GM10266 (cell line): ENCODE measurements at regions not wholly inside any gene's neighbourhood (a gene's known extent, or its start where the extent isn't known, plus 50 kb on each side); places are given as distances from the start of the nearest gene placed in this dataset.

Experiments used
- DNase-seq: peaks from one replicate; pipeline ENCODE4 v3.0.0; 2012; ENCODE audit errors: extremely low spot score
- TF ChIP-seq, protein P1 (sequence below): IDR thresholded peaks from 2 replicates; pipeline ENCODE4 v1.5.1; 2012; ENCODE audit warnings: mild to moderate bottlenecking, low read depth; ENCODE audit not compliant: control insufficient read depth, insufficient read depth; ENCODE audit errors: missing control alignments

DNA sequence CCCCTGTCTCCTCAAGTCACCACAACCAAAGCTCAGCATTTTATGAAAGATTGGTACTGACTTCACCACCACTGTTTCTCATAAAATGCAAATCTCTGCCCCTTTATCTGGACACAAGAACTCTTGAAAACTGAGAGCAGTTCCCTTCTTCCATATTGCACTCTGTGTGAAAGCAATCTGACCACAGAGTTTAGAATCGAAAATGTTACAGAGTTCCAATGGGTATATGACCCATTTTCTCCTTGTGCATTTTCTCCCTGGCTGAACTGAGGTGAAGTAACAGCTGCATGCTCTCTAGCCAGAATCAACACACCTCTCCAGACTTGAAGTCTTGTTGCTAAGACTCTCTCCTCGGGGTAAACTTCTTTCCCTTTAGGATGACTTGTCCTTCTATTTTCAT is 111.0 kb upstream of the PLCXD3 start:
- TF ChIP-seq, protein P1, sequence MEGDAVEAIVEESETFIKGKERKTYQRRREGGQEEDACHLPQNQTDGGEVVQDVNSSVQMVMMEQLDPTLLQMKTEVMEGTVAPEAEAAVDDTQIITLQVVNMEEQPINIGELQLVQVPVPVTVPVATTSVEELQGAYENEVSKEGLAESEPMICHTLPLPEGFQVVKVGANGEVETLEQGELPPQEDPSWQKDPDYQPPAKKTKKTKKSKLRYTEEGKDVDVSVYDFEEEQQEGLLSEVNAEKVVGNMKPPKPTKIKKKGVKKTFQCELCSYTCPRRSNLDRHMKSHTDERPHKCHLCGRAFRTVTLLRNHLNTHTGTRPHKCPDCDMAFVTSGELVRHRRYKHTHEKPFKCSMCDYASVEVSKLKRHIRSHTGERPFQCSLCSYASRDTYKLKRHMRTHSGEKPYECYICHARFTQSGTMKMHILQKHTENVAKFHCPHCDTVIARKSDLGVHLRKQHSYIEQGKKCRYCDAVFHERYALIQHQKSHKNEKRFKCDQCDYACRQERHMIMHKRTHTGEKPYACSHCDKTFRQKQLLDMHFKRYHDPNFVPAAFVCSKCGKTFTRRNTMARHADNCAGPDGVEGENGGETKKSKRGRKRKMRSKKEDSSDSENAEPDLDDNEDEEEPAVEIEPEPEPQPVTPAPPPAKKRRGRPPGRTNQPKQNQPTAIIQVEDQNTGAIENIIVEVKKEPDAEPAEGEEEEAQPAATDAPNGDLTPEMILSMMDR = no peak
- no peak for DNase-seq

DNA sequence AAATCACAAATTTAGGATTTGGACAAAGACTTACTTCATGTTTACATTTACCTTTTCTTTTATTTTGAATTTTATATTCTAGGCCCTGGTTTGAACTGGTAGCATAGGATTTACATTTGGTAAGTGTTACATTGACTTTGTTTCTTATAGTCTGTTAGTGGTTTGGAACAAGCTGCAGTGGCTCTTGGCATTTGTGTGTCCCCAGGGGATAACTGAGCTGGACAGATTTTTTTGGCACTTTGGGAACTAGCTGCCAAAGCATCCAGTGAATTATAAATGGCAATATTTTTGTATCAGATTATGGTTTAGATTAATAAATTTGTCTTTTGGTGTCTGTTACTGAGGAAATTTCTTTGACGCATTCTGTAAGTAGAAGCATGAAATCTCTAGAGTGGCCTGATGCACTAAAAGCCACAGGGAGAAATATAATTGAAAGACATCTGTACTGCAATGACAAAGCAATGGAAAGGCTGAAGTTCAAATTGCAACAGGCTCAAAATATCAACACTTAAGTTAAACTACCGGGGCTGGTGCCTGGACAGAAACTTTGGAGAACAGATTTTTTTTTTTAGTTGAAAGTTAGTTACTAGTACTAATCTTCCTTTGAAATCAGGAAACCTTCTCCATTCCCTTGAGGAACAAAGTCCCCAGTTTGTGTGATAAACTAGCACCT is 107.6 kb upstream of the PLCXD3 start:
- TF ChIP-seq, protein P1 = no peak
- DNase-seq = no peak

DNA sequence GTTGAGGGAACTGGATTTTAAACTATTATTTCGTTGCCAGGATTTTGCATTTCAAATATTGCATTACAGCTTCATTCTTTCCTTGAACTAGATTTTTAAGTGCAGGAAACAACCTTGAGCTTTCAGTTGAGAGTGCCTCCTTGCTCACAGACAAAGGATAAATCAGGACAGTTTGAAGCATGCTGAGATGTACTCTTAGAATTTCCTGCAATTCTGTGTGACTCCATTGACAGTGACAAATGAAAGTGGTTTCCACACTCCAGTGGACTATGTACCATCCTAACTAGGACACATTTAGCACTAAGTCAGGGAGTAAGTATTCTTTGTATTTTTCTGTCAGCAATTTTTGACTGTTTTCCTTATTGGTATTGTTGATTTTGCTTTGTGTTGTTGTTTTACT is 100.0 kb upstream of the PLCXD3 start:
- TF ChIP-seq, protein P1 = no peak
- DNase-seq = no peak

DNA sequence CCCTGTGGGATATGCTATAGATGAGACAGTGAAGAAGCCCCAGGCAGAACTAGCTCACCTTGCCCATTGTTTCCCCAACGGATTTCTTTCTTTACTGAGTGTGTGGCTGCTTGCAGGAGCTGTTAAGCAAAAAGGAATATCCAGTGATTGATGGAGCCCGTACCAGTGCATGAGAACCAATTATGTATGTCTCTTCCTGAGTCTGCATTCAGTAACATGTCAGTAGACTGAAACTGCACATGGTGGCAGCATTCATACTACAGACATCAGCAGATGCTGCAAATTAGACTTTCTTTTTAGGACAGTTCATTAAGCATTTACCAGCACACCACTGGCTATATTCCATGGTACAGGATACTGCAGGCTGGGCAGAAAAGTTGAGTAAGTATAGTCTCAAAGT is 90.3 kb upstream of the PLCXD3 start:
- TF ChIP-seq, protein P1 = no peak
- DNase-seq = no peak

DNA sequence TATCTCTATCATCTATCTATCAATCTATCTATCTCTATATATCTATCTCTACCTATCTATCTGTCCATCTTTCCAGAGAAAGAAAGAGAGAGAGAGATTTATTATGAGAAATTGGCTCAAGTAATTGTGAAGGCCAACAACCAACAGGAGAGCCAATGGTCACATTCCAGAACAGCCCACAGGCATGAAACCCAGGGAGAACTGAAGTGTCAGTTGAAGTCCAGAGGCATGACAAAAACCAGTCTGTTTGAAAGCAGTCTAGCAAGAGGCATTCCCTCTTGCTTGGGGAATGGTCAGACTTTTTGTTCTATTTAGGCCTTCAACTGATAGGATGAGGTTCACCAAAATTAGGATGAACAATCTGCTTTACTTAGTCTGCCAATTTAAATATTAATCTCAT is 87.6 kb upstream of the PLCXD3 start:
- no peak for DNase-seq
- TF ChIP-seq, protein P1 = no peak

DNA sequence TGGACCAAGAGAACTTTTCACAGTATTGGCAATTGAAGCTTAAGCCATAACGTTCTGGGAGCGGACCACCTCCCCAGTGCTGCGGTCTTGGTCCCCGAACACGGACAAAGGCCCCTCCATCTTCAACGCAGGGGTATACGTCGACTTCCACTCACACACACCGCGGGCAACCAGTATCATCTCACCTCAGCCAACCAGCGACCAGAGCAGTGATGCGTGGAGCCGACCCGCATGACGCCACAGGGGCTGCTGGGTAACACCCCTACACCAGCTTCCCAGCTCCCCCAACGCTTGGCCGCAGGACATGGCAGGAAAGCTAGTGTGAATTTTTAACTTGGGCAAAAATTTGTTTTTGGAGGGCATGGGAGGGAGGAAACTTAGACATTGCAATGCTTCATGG is 77.3 kb upstream of the PLCXD3 start:
- TF ChIP-seq, protein P1 = no peak
- no peak for DNase-seq

DNA sequence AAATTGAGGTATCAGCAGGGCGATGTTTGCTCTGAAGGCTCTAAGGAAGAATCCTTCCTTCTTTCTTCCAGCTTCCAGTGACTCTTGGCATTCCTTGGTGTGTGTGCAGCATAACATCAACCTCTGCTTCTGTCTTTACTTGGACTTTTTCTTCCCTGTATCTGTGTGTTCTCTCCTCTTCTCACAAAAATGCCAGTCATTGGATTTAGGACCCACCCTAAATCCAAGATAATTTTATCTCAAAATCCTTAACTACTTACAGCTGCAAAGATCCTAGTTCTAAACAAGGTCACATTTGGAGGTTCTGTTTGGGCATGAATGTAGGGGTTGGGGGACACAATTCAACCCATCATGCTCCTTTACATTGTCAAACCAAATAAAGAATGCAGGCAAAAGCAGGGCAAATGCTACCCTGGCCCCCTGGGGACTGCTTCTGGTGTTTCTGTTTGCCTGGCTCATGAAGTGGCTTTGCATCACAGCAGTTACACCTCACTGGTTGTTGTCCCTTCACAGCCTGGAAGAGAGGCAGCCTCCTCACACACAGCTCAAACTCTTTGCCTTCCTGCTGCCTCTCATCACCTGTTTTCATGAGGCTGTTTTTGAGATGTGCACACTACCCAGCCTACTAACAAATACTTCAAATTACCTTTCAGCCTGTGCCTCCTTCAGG is 64.8 kb upstream of the PLCXD3 start:
- TF ChIP-seq, protein P1 = no peak

More for the DNA sequence above, 64.8 kb upstream of the PLCXD3 start:
- DNase-seq = no peak
